PFSK-1 (cell line): ENCODE measurements at regions not wholly inside any gene's neighbourhood (a gene's known extent, or its start where the extent isn't known, plus 50 kb on each side); places are given as distances from the start of the nearest gene placed in this dataset.

Experiments used
- FOXP2 ChIP-seq: optimal IDR thresholded peaks from 2 replicates; pipeline ENCODE3; 2011; ENCODE audit warnings: borderline replicate concordance, control low read depth, inconsistent platforms; ENCODE audit not compliant: insufficient read depth; ENCODE audit errors: extremely low read length, extremely low read depth
- POLR2AphosphoS5 ChIP-seq: IDR thresholded peaks from 2 replicates; pipeline ENCODE4 v1.6.1; 2012; ENCODE audit warnings: low read depth, mild to moderate bottlenecking, control low read depth, low read length, moderate library complexity
- REST ChIP-seq, 2 experiments: IDR thresholded peaks; 2 replicates each; pipeline versions ENCODE4 v1.6.1 to v1.8.0; 2011 to 2012; ENCODE audit warnings: low read depth in 2 of 2, low read length in 2 of 2, control low read depth in 1 of 2, inconsistent platforms in 1 of 2, mild to moderate bottlenecking in 1 of 2, moderate library complexity in 1 of 2; ENCODE audit not compliant: insufficient read depth in 1 of 2
- SIN3A ChIP-seq: IDR thresholded peaks from 2 replicates; pipeline ENCODE4 v1.6.1; 2012; ENCODE audit warnings: mild to moderate bottlenecking, low read length, moderate library complexity, borderline replicate concordance; ENCODE audit not compliant: insufficient read depth
- TAF1 ChIP-seq: IDR thresholded peaks from 2 replicates; pipeline ENCODE4 v1.6.1; 2012; ENCODE audit warnings: low read length, control low read depth, borderline replicate concordance; ENCODE audit not compliant: insufficient read depth

DNA sequence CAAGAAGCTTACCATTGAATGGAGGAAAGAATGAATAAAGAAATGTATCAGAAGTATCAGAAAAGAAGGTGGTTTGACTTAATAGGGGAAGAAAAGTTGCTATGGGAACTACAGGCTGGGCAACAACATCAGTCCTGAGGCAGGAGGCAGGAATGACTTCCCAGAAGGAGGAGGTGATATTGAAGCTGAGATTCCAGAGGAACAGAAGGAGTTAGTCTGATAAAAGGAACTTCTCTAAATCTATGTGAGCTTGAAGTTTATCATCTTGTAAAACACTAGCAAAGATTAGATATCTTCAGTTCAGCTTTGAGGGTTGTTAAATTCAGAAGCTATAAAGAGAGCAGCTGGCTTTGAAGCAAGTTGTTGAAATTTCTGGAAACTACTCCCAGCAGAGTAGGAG lies 213.3 kb upstream of the THRB start:
- TF ChIP-seq REST (IDR thresholded peaks at IDR 0.05; ENCODE audit: insufficient read depth in 1 of 2, low read depth in 2 of 2, low read length in 2 of 2) = no peak
- TF ChIP-seq POLR2AphosphoS5 = no peak
- TF ChIP-seq FOXP2 = no peak
- TF ChIP-seq TAF1 = no peak
- no peak for TF ChIP-seq SIN3A

DNA sequence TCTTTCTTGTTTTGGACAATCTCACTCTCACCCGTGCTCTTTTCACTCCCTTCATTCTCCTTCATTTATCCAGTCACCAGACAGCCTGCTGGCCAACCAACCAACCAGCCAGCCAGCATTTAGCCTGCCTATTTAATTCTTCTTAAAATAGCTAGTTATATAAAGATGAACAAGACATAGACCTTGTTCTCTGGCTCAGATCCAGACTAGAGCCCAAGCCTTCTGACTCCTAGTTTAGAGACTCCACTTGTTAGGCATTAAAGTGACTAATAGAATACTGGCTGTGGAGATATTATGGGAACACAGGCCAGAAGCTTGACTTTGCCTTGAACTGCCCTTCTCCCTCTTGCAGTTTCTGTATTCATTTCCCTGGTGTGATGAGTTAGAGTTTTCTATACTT lies 215.3 kb upstream of the THRB start:
- TF ChIP-seq POLR2AphosphoS5 = no peak
- no peak for TF ChIP-seq TAF1
- TF ChIP-seq REST (IDR thresholded peaks at IDR 0.05; ENCODE audit: insufficient read depth in 1 of 2, low read depth in 2 of 2, low read length in 2 of 2) = no peak
- no peak for TF ChIP-seq FOXP2
- TF ChIP-seq SIN3A = no peak

DNA sequence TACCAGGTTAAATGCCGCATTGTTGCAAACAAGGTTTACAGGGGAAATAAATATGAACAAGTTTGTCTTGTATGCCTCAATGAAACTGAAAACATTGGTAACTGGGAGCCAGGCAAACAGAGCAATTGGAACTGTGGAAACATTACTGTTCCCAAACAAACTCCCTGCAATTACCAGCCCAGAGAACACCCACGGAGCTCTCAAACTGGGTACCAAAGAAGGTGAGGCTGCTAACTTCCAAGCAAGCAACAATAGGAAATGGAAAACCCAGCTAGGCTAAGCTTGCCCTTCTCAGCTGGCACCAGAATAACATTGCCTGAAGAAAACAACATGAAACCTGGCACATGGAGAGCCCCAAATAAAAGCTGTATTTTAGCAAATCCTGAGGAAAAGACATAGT lies 218.9 kb upstream of the THRB start:
- no peak for TF ChIP-seq FOXP2
- TF ChIP-seq REST (IDR thresholded peaks at IDR 0.05; ENCODE audit: insufficient read depth in 1 of 2, low read depth in 2 of 2, low read length in 2 of 2) = no peak
- no peak for TF ChIP-seq SIN3A
- no peak for TF ChIP-seq TAF1
- TF ChIP-seq POLR2AphosphoS5 = no peak

GRCh38 chr3:24714436-24714835 lies 219.8 kb upstream of the THRB start:
- TF ChIP-seq TAF1 (no peak), SIN3A (no peak), FOXP2 (no peak), REST (IDR thresholded peaks at IDR 0.05; ENCODE audit: insufficient read depth in 1 of 2, low read depth in 2 of 2, low read length in 2 of 2) (no peak), POLR2AphosphoS5 (no peak)

DNA sequence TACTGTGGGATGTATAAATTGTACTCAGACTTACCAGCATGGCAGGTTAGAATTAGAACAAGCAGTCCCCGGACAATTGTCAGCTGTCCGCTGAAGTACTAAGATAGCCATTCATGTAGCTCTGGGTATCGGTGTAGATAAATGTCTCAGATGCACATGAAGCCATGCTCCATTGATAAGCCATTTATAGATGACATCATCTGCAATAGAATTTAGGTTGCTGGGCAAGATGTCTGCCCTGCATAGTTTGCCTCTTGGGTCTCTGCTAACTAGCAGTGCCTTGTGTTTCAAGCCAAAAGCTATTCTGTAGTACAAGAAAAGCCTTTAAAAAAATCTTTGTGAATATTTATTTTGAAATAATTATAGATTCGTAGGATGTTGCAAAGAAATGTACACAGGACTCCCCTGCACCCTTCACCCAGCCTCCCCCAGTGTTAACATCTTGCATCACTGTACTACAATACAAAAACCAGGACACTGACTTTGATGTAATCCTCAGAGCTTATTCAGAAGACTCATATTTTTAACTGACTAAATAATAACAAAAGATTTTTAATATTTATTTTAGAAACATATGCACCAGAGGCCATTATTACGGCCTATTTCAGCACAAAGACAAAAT lies 220.6 kb upstream of the THRB start:
- no peak for TF ChIP-seq REST (IDR thresholded peaks at IDR 0.05; ENCODE audit: insufficient read depth in 1 of 2, low read depth in 2 of 2, low read length in 2 of 2)
- TF ChIP-seq POLR2AphosphoS5 = no peak
- no peak for TF ChIP-seq FOXP2
- TF ChIP-seq TAF1 = no peak
- no peak for TF ChIP-seq SIN3A
